Loucy (cell line): ENCODE measurements at regions not wholly inside any gene's neighbourhood (a gene's known extent, or its start where the extent isn't known, plus 50 kb on each side); places are given as distances from the start of the nearest gene placed in this dataset.

Experiments
- H2AFZ ChIP-seq: fragments of 200-600 bp; sonication (generic); 2 replicates; pipeline ENCODE4 v1.6.0; 2016; ENCODE audit warnings: antibody characterized with exemption, mild to moderate bottlenecking, low read length, moderate library complexity
- H3F3A ChIP-seq: fragments of 200-600 bp; 2 replicates; pipeline ENCODE4 v1.6.0; 2016; ENCODE audit warnings: antibody characterized with exemption, low read depth, mild to moderate bottlenecking
- H3K27me3 ChIP-seq: fragments of 200-600 bp; sonication (generic); 2 replicates; pipeline ENCODE4 v1.6.1; 2014; ENCODE audit warnings: low read length, mild to moderate bottlenecking; ENCODE audit not compliant: insufficient read depth, poor library complexity, severe bottlenecking
- H3K36me3 ChIP-seq: fragments of 200-600 bp; sonication (generic); 2 replicates; pipeline ENCODE4 v1.6.1; 2016; ENCODE audit warnings: low read length; ENCODE audit not compliant: insufficient read depth
- H3K4me1 ChIP-seq: fragments of 200-600 bp; sonication (generic); 2 replicates; pipeline ENCODE4 v1.5.1; 2014; ENCODE audit warnings: low read length, mild to moderate bottlenecking; ENCODE audit not compliant: insufficient read depth, poor library complexity, severe bottlenecking
- H3K4me2 ChIP-seq: fragments of 200-600 bp; sonication (generic); 2 replicates; pipeline ENCODE4 v1.6.0; 2014; ENCODE audit warnings: antibody characterized with exemption, low read length, low read depth, mild to moderate bottlenecking; ENCODE audit not compliant: poor library complexity, severe bottlenecking
- H3K4me3 ChIP-seq: fragments of 200-600 bp; sonication (generic); 2 replicates; pipeline ENCODE4 v1.5.1; 2014; ENCODE audit warnings: low read length, mild to moderate bottlenecking, mixed read lengths; ENCODE audit not compliant: poor library complexity, severe bottlenecking
- H3K79me2 ChIP-seq: fragments of 200-600 bp; sonication (generic); 2 replicates; pipeline ENCODE4 v1.6.1; 2014; ENCODE audit warnings: low read length; ENCODE audit not compliant: insufficient read depth
- H3K9ac ChIP-seq: fragments of 200-600 bp; sonication (generic); 2 replicates; pipeline ENCODE4 v1.6.0; 2014; ENCODE audit warnings: mild to moderate bottlenecking, low read depth, low read length, moderate library complexity; ENCODE audit not compliant: poor library complexity, severe bottlenecking
- H3K9me2 ChIP-seq: fragments of 200-600 bp; sonication (generic); replicated peaks from 2 replicates; pipeline ENCODE4 v1.6.1; 2016; ENCODE audit warnings: low read depth, low read length, mixed read lengths
- H3K9me3 ChIP-seq: fragments of 200-600 bp; sonication (generic); 2 replicates; pipeline ENCODE4 v1.6.1; 2014; ENCODE audit warnings: mild to moderate bottlenecking, antibody characterized with exemption, low read length, low read depth; ENCODE audit not compliant: insufficient read depth
- H4K20me1 ChIP-seq: fragments of 200-600 bp; sonication (generic); 2 replicates; pipeline ENCODE4 v1.6.0; 2014; ENCODE audit warnings: antibody characterized with exemption, low read length, mild to moderate bottlenecking; ENCODE audit not compliant: insufficient read depth, poor library complexity, severe bottlenecking
- EZH2phosphoT487 ChIP-seq: fragments of 200-600 bp; IDR thresholded peaks from 2 replicates; pipeline ENCODE4 v1.6.1; 2018; ENCODE audit warnings: antibody characterized with exemption, mild to moderate bottlenecking, moderate library complexity, borderline replicate concordance
- TF ChIP-seq, protein P1 (sequence below): fragments of 200-600 bp; sonication (generic); conservative IDR thresholded peaks from 2 replicates; pipeline ENCODE4 v1.5.1; 2014; ENCODE audit warnings: mild to moderate bottlenecking, antibody characterized with exemption, low read length

DNA sequence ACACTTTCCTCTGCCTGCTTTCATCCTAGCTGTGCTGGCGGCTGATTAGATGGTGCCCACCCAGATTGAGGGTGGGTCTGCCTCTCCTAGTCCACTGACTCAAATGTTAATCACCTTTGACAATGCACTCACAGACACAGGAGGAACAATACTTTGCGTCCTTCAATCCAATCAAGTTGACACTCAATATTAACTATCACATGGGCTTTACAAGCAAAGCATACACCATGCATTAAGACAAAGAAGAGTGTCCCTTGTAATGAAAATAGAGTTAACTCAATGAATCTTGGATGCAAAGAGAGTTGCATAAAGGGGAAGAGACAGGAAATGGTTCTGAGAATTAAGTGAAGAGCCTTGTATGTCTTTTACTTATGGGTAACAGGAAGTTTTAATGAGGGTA is 298.7 kb upstream of the BRINP1 start:
- no peak overlapping the region for H3K9ac ChIP-seq
- H3K79me2 ChIP-seq, result no peaks in the 10 kb centered on the region
- H2AFZ ChIP-seq, result no peak overlapping the region
- no peak overlapping the region for H3K4me3 ChIP-seq
- H3K27me3 ChIP-seq, result no peaks in the 10 kb centered on the region
- no peak overlapping the region for H3K4me2 ChIP-seq
- H3K4me1 ChIP-seq, result no peaks in the 10 kb centered on the region
- TF ChIP-seq, protein P1, sequence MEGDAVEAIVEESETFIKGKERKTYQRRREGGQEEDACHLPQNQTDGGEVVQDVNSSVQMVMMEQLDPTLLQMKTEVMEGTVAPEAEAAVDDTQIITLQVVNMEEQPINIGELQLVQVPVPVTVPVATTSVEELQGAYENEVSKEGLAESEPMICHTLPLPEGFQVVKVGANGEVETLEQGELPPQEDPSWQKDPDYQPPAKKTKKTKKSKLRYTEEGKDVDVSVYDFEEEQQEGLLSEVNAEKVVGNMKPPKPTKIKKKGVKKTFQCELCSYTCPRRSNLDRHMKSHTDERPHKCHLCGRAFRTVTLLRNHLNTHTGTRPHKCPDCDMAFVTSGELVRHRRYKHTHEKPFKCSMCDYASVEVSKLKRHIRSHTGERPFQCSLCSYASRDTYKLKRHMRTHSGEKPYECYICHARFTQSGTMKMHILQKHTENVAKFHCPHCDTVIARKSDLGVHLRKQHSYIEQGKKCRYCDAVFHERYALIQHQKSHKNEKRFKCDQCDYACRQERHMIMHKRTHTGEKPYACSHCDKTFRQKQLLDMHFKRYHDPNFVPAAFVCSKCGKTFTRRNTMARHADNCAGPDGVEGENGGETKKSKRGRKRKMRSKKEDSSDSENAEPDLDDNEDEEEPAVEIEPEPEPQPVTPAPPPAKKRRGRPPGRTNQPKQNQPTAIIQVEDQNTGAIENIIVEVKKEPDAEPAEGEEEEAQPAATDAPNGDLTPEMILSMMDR, result no peak
- no peak for TF ChIP-seq EZH2phosphoT487
- no peaks in the 10 kb centered on the region for H3K9me2 ChIP-seq
- no peaks in the 10 kb centered on the region for H3K9me3 ChIP-seq
- H4K20me1 ChIP-seq, result no peaks in the 10 kb centered on the region
- no peaks in the 10 kb centered on the region for H3F3A ChIP-seq
- H3K36me3 ChIP-seq, result no peaks in the 10 kb centered on the region

DNA sequence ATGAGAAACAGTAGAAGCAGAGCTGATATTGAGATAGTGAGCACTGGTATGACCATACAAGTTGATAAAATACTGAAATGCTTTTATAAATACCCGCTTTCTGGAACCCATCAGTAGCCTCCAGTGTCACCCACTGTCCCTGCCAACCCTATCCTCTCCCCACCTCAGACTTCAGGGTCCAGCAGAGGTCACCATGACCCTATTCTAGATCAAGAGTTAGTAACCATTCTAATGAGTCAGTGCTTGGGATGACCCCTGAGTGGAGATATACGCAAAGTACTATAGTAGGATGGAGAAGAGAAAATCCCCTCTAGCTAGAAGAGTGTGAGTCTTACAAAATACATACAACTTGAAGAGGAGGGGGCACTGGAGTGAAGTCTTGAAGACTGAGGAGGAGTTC is 297.9 kb upstream of the BRINP1 start:
- no peaks in the 10 kb centered on the region for H3K9me3 ChIP-seq
- no peaks in the 10 kb centered on the region for H3K27me3 ChIP-seq
- no peaks in the 10 kb centered on the region for H3K79me2 ChIP-seq
- H3K4me3 ChIP-seq, result no peak overlapping the region
- H3K36me3 ChIP-seq, result no peaks in the 10 kb centered on the region
- no peaks in the 10 kb centered on the region for H3K9me2 ChIP-seq
- no peak overlapping the region for H2AFZ ChIP-seq
- no peaks in the 10 kb centered on the region for H3K4me1 ChIP-seq
- no peaks in the 10 kb centered on the region for H3F3A ChIP-seq
- no peaks in the 10 kb centered on the region for H4K20me1 ChIP-seq
- no peak overlapping the region for H3K9ac ChIP-seq
- TF ChIP-seq EZH2phosphoT487, result no peak
- TF ChIP-seq, protein P1, result no peak
- no peak overlapping the region for H3K4me2 ChIP-seq

DNA sequence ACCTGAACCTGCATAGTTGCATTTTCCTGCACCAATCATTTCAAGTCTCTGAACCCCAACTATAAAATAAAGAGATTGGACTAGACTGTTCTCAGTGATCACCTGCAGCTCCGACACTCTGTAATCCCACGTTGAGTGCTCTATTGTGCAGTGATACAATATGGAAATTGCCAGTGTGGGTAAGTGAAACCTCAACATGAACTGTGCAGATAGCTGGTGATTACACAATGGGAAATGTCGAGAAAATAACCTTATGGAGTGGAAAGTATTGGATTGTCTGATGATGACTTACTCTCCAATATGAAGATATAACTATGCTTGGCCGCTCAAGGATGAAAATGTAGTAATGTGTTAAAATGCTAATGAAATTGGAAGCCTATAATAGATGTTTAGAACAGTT is 293.1 kb upstream of the BRINP1 start:
- Histone ChIP-seq H2AFZ (no peak overlapping the region), H3K9me2 (no peaks in the 10 kb centered on the region), H3K79me2 (no peaks in the 10 kb centered on the region), H3F3A (no peaks in the 10 kb centered on the region), H3K4me3 (no peak overlapping the region), H3K27me3 (no peaks in the 10 kb centered on the region), H3K4me2 (no peak overlapping the region), H3K9me3 (no peaks in the 10 kb centered on the region), H4K20me1 (no peaks in the 10 kb centered on the region), H3K36me3 (no peaks in the 10 kb centered on the region), H3K9ac (no peak overlapping the region), H3K4me1 (no peaks in the 10 kb centered on the region)
- no peak for TF ChIP-seq EZH2phosphoT487
- TF ChIP-seq, protein P1, result no peak
